Posterior vena cava (tissue), 2 donors: ENCODE measurements at regions not wholly inside any gene's neighbourhood (a gene's known extent, or its start where the extent isn't known, plus 50 kb on each side); places are given as distances from the start of the nearest gene placed in this dataset.
"Not testable (repeated sequence)": the region's sequence is repeated elsewhere in the genome, so short reads cannot be mapped to it uniquely, and the experiment has no call there.

Experiments
- DNase-seq: peaks from one replicate; pipeline ENCODE4 v3.0.0-alpha.2; 2020; ENCODE audit warnings: low spot score
- intact Hi-C, 2 donors: fragments of 100-400 bp; cut with DNase I; formaldehyde crosslinking; loops; one replicate each; pipeline versions ENCODE4 v1.14.1 to v1.14.2; 2022 to 2023
- donor health status: DM: yes; HTN: yes; CAD: no.
- donor health status: DM: yes; HTN: yes; CAD: no.

- no peak for DNase-seq
- intact Hi-C loops: no loop called here
Measured at GRCh38 chr5:103724271-103724670, 161.7 kb upstream of the NUDT12 start.

GRCh38 chr5:103721183-103721582 lies 158.6 kb upstream of the NUDT12 start:
- no peak for DNase-seq
- intact Hi-C loops: no loop called here

- intact Hi-C loops: no loop called here
- DNase-seq: no peak
Measured at GRCh38 chr5:103718108-103718507, 155.5 kb upstream of the NUDT12 start.

GRCh38 chr5:103708601-103709000 lies 146.0 kb upstream of the NUDT12 start:
- DNase-seq: no peak
- intact Hi-C loops: no loop called here

DNA sequence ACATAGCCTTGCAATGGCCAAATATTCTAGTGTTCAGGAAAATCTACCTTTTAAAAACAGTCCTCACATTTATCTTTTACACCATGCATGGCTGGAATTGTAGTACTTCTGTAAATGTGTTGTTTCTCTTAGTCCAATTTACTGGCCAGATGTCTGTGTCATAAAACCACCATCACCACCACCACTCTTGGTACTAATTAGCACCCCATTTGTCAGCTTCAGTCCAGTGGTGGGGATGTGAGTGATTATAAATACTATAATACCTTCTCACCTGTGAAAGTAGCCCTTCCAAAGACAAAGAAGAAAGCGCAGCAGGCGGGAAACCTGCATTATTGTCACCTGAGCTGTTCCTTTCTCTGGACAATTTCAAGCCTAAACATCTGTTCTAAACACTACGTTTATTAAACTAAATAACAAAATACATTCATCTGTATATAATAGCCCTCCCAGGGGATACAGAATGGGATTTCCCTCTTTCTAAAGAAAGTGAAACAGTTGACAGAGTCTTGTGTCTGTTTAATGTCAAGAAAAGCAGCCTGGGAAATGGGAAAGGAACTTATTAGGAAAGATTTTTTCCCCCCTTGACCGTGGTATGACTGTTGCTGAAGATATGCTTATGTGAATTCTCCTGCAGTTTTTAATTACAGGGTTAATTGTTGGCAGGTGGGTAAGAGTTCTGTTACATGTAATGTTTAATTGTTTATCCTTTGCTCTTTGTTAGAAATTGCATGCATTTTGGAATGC lies 144.5 kb upstream of the NUDT12 start:
- DNase-seq: no peak
- intact Hi-C loops: no loop called here

GRCh38 chr5:103703617-103704016 lies 141.0 kb upstream of the NUDT12 start:
- DNase-seq: no peak
- intact Hi-C loops: no loop called here

DNA sequence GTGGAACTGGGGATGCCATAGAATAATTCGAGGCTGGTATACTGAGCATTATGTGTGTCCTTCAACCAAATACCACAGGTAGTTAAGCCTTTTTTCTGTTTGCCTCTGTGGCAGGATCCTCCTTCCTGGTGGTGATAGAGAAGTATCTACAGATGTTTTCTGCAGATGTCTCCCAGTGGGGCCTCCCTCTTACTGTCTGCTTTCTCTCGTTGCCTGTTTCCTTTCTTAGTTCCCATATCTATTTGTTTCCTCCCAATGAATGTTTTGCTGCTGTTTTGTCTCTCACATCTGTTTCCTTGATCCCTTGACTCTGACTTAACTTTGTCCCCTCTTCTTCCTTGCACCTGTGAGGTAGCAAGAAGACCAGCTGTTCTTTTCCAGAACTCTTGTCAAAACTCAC lies 130.9 kb upstream of the NUDT12 start:
- intact Hi-C loops: no loop called here
- no peak for DNase-seq

- DNase-seq: no peak
- intact Hi-C loops: no loop called here
Measured at GRCh38 chr5:103690676-103691075, 128.1 kb upstream of the NUDT12 start.

DNA sequence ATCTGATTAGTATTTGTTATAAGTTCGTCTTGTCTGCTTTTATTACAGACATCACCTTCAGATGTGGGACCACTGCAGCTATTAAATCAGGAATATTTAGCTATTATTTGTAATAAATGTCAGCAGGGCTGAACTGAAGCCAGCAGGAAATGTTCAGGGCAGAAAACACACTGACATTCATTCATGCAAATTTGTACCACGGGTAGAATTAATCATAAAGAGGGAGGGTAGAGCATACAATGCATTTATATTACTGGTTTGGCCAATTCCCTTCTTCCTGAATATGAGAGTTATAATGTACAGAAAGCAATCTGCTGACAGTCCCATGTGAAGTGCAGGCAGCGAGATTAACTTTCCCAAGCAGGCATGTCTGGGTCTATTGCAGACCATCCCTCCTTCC lies 117.3 kb upstream of the NUDT12 start:
- DNase-seq: no peak
- intact Hi-C loops: no loop called here

DNA sequence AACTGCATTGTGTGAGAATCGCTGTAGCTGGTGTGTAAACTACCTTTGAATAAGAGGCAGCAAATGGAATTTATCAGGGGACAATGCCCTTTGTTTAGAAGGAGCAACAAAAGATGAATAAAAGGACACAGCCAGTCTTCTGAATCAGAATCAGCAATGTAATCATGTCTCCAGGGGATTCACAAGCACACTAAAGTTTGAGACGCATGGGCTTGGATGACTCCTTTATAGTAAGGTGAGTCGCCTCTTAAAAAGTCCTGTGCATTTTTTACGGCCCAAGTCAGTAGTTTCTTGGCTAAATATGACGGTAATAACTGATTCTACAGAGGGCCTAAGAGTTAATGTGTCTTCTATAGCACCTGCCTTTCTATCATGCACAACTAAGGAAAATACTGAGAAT lies 113.6 kb upstream of the NUDT12 start:
- intact Hi-C loops, DNase-seq: not testable (repeated sequence)

DNA sequence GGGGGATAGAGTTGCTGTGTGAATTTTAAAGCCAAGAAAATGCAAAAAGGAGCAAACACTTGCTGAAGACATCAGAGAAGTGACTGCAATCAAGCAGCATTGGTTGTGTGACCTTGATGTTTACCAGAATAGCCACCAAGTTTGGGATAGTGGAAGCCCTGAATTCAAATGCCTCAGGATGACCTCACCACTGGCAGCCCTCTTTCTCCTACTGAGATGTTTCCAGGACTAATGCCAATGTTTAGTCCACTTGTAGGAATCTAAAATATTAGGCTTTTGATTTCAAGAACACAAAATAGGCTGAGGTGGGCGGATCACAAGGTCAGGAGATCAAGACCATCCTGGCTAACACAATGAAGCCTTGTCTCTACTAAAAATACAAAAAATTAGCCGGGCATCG lies 112.2 kb upstream of the NUDT12 start:
- intact Hi-C loops: no loop called here
- DNase-seq: no peak

DNA sequence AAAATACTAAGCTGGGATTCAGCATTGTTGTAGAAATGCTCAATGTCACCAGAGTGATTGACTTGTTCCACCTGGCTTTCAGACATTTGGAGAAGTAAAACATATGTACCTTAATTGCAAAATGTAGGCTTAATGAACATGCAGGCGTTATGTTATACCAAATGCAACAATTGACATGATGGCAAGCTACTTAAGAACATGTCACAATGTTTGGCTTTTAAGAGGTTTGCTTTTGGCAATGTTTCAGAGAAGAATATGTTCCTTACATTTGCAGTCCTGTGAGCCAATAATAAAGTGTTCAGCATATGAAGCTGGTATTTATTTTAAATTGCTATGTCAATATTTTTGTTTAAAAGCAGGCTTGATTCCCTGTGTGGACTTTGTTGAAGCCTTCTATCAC lies 111.7 kb upstream of the NUDT12 start:
- no peak for DNase-seq
- intact Hi-C loops: no loop called here

GRCh38 chr5:103669615-103670014 lies 107.0 kb upstream of the NUDT12 start:
- intact Hi-C loops: no loop called here
- DNase-seq: no peak

DNA sequence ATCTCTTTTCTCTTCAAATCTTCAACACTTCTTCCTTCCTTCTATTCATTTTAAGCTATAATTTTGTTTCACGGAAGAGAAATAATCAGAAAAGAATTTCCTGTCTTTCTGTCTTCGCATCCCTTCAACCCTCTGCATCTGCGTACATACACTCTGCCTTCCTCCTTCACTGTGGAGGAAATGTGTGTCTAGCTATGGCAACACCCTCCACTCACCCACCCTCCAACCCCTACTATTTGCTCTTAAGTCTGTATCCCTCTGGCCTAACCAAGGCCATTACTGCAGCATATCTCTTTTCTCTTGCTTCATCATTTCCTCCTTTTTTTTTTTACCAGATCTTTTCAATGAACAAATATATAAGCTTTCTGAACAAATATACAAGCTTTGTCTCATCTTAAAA lies 105.7 kb upstream of the NUDT12 start:
- intact Hi-C loops: no loop called here
- no peak for DNase-seq

DNA sequence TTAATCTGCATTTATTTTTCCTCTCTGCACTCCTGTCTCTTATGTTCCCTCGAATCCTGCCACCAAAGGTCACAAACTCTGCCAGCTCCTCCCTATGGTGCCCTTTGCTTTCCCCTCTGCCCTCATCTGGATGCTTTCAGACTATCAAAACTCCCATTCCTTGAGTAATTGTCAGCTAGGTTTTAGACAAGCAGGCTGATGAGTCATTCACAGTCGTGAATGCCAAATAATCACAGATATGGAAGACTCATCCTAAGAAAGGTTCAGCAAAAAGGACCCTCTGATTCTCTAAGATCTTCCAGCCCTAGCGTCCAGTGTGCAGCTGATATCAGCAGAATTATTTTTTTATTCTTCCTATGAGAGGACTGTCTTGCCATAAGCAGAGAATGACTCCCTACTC lies 104.5 kb upstream of the NUDT12 start:
- intact Hi-C loops: no loop called here
- no peak for DNase-seq

GRCh38 chr5:103657301-103657700 lies 94.7 kb upstream of the NUDT12 start:
- intact Hi-C loops: no loop called here
- no peak for DNase-seq

- intact Hi-C loops: no loop called here
- no peak for DNase-seq
Measured at GRCh38 chr5:103648086-103648485, 85.5 kb upstream of the NUDT12 start.

DNA sequence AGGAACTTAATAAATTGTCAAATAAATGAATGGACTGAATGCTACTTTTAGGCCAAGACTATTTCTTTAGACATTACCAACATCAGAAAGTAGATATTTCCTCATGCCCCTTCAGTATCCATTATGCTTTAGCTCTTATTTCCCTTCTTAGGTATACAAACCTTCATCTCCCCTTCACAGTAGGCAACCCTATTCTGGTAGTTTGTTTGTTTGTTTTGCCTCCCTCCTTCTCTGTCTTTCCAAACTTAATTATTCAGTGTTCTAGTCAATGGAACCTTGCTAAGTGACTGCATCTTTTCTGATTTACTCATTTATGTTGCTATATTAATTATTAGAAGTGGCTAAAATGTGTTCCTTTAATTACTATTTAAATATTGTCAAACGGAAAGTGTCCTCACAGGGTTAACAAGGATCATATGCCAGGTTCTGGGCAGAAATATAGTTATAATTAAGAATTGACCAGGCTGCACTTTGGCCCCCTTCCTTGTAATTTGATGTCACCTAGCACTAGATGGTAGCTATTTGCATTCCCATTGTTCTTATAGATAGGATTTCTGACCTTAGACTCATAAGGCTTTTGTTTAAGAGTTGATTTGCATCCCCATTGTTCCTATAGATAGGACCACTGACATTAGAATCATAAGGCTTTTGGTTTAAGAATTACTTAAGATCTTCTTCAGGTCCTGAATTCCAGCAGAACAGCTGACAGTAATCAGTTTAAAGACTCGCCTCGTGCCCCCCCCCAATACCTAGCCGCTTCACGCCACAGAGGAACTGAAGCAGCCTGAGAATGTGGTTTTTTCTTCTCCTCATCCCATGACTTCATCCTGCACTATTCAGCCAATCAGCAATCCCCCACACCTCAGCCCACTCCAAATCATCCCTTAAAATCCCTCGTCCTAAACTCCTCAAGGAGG lies 84.4 kb upstream of the NUDT12 start:
- DNase-seq: no peak
- intact Hi-C loops: no loop called here

DNA sequence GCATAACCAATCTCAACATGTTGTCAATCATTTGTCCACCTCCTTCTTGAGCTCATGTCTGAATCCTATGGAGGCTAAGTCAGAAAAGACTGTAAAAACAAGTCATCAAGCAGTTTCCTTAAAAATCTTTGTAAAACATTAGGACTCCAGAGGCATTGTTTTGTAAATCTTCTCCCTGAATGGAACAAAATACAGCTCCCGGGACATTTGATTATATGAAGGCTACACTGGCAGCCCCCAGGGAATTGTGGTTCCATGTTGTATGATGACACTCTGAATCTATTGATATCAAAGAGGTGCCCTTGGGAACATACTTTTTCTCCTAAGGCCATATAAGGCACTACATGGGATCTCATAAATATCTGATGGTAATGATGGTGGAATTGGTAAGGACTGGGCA lies 83.2 kb upstream of the NUDT12 start:
- intact Hi-C loops: no loop called here

GRCh38 chr5:103638979-103639378 lies 76.4 kb upstream of the NUDT12 start:
- no peak for DNase-seq
- intact Hi-C loops: no loop called here

More for the DNA sequence above, 83.2 kb upstream of the NUDT12 start:
- DNase-seq: no peak

GRCh38 chr5:103624675-103625074 lies 62.1 kb upstream of the NUDT12 start:
- DNase-seq: no peak
- intact Hi-C loops: no loop called here
